Neural cell (in vitro differentiated cells): ENCODE measurements at regions not wholly inside any gene's neighbourhood (a gene's known extent, or its start where the extent isn't known, plus 50 kb on each side); places are given as distances from the start of the nearest gene placed in this dataset.
"Not testable (repeated sequence)": the region's sequence is repeated elsewhere in the genome, so short reads cannot be mapped to it uniquely, and the experiment has no call there.

Experiments used
- H2AFZ ChIP-seq: fragments of 200-600, 300-800 bp; sonication (generic), shearing (Covaris generic); 2 replicates; pipeline ENCODE4 v1.6.0; 2014; ENCODE audit warnings: low read depth, mild to moderate bottlenecking, antibody characterized with exemption, low read length, moderate library complexity
- H3F3A ChIP-seq: fragments of 200-600 bp; shearing (Covaris generic); 2 replicates; pipeline ENCODE4 v1.6.1; 2016; ENCODE audit warnings: mild to moderate bottlenecking, moderate library complexity, mixed read lengths, antibody characterized with exemption, low read length; ENCODE audit not compliant: insufficient read depth, poor library complexity, severe bottlenecking
- H3K27ac ChIP-seq: fragments of 200-600, 300-800 bp; sonication (generic), shearing (Covaris generic); 2 replicates; pipeline ENCODE4 v1.5.1; 2014; ENCODE audit warnings: mild to moderate bottlenecking, low read length, moderate library complexity
- H3K27me3 ChIP-seq: fragments of 300-800, 200-600 bp; sonication (generic), shearing (Covaris generic); 2 replicates; pipeline ENCODE4 v1.6.0; 2014; ENCODE audit warnings: mild to moderate bottlenecking, low read depth, low read length, moderate library complexity; ENCODE audit not compliant: insufficient read depth
- H3K36me3 ChIP-seq: fragments of 300-800, 200-600 bp; sonication (generic), shearing (Covaris generic); 2 replicates; pipeline ENCODE4 v1.5.1; 2014; ENCODE audit warnings: mild to moderate bottlenecking, antibody characterized with exemption, low read length, moderate library complexity; ENCODE audit not compliant: insufficient read depth
- H3K4me2 ChIP-seq: fragments of 300-800, 200-600 bp; sonication (generic), shearing (Covaris generic); 2 replicates; pipeline ENCODE4 v1.6.0; 2014; ENCODE audit warnings: mild to moderate bottlenecking, low read length
- H3K4me3 ChIP-seq: fragments of 300-800, 200-600 bp; sonication (generic), shearing (Covaris generic); 2 replicates; pipeline ENCODE4 v1.5.1; 2014; ENCODE audit warnings: mild to moderate bottlenecking, low read length, moderate library complexity
- H3K79me2 ChIP-seq: fragments of 200-600 bp; shearing (Covaris generic); replicated peaks from 2 replicates; pipeline ENCODE4 v1.6.0; 2014; ENCODE audit warnings: mild to moderate bottlenecking, low read length, moderate library complexity; ENCODE audit not compliant: insufficient read depth
- H3K9ac ChIP-seq: fragments of 300-800, 200-600 bp; sonication (generic), shearing (Covaris generic); 2 replicates; pipeline ENCODE4 v1.6.1; 2016; ENCODE audit warnings: mild to moderate bottlenecking, low read length, mixed read lengths
- H3K9me2 ChIP-seq: fragments of 200-600 bp; shearing (Covaris generic); 2 replicates; pipeline ENCODE4 v1.6.1; 2016; ENCODE audit warnings: mild to moderate bottlenecking, low read length, mixed read lengths; ENCODE audit not compliant: insufficient read depth
- H3K9me3 ChIP-seq: fragments of 200-600, 300-800 bp; sonication (generic), shearing (Covaris generic); 2 replicates; pipeline ENCODE4 v1.6.1; 2016; ENCODE audit warnings: mild to moderate bottlenecking, mixed run types, low read length, moderate library complexity, mixed read lengths
- H4K20me1 ChIP-seq: fragments of 200-600 bp; shearing (Covaris generic); 2 replicates; pipeline ENCODE4 v1.6.1; 2016; ENCODE audit warnings: mild to moderate bottlenecking, mixed run types; ENCODE audit not compliant: insufficient read depth
- CTCF ChIP-seq: fragments of 450-650 bp; IDR thresholded peaks from 2 replicates; pipeline ENCODE4 v1.5.1; 2014; ENCODE audit warnings: antibody characterized with exemption, mild to moderate bottlenecking, moderate library complexity; ENCODE audit not compliant: poor library complexity, severe bottlenecking
- EP300 ChIP-seq: fragments of 450-650 bp; conservative IDR thresholded peaks from 2 replicates; pipeline ENCODE4 v1.6.1; 2014; ENCODE audit warnings: antibody characterized with exemption, mild to moderate bottlenecking, moderate library complexity; ENCODE audit not compliant: poor library complexity, severe bottlenecking
- EZH2 ChIP-seq: fragments of 200-600, 300-800 bp; shearing (Covaris generic), sonication (generic); IDR thresholded peaks from 2 replicates; pipeline ENCODE4 v1.6.1; 2014; ENCODE audit warnings: antibody characterized with exemption, low read length, borderline replicate concordance, mild to moderate bottlenecking; ENCODE audit not compliant: insufficient read depth, poor library complexity, severe bottlenecking
- MXI1 ChIP-seq: fragments of 450-650 bp; conservative IDR thresholded peaks from 2 replicates; pipeline ENCODE4 v1.6.1; 2014; ENCODE audit warnings: antibody characterized with exemption, mild to moderate bottlenecking; ENCODE audit not compliant: poor library complexity, severe bottlenecking
- POLR2AphosphoS5 ChIP-seq: IDR thresholded peaks from 2 replicates; pipeline ENCODE4 v1.6.1; 2012
- RAD21 ChIP-seq: fragments of 450-650 bp; conservative IDR thresholded peaks from 2 replicates; pipeline ENCODE4 v1.6.1; 2014; ENCODE audit warnings: antibody characterized with exemption, mild to moderate bottlenecking, moderate library complexity
- SMC3 ChIP-seq: fragments of 450-650 bp; conservative IDR thresholded peaks from 2 replicates; pipeline ENCODE4 v1.6.1; 2014; ENCODE audit warnings: antibody characterized with exemption, mild to moderate bottlenecking, moderate library complexity; ENCODE audit not compliant: poor library complexity
- TAF1 ChIP-seq: IDR thresholded peaks from 2 replicates; pipeline ENCODE4 v1.6.1; 2012; ENCODE audit warnings: low read depth
- TF ChIP-seq, protein P1 (sequence below): IDR thresholded peaks from 2 replicates; pipeline ENCODE4 v1.6.1; 2012; ENCODE audit warnings: borderline replicate concordance

GRCh38 chr2:193199322-193199721 is 1004.6 kb upstream of the TMEFF2 start:
- H3K9ac ChIP-seq, result no peak overlapping the region
- TF ChIP-seq SMC3, result no peak
- H3K9me2 ChIP-seq, result no peaks in the 10 kb centered on the region
- H4K20me1 ChIP-seq, result no peaks in the 10 kb centered on the region
- H3F3A ChIP-seq, result no peaks in the 10 kb centered on the region
- no peaks in the 10 kb centered on the region for H3K27me3 ChIP-seq
- H3K27ac ChIP-seq, result no peak overlapping the region
- H3K4me2 ChIP-seq, result no peak overlapping the region
- no peaks in the 10 kb centered on the region for H3K36me3 ChIP-seq
- no peak overlapping the region for H2AFZ ChIP-seq
- no peak overlapping the region for H3K4me3 ChIP-seq
- no peaks in the 10 kb centered on the region for H3K79me2 ChIP-seq
- H3K9me3 ChIP-seq, result no peaks in the 10 kb centered on the region

- no peak overlapping the region for H3K4me3 ChIP-seq
- no peak overlapping the region for H3K9ac ChIP-seq
- no peak overlapping the region for H3K4me2 ChIP-seq
- no peak overlapping the region for H3K27ac ChIP-seq
- TF ChIP-seq POLR2AphosphoS5 (no peak), SMC3 (no peak), EZH2 (no peak), MXI1 (no peak), RAD21 (no peak), EP300 (no peak), CTCF (no peak), TAF1 (no peak)
- TF ChIP-seq, protein P1, sequence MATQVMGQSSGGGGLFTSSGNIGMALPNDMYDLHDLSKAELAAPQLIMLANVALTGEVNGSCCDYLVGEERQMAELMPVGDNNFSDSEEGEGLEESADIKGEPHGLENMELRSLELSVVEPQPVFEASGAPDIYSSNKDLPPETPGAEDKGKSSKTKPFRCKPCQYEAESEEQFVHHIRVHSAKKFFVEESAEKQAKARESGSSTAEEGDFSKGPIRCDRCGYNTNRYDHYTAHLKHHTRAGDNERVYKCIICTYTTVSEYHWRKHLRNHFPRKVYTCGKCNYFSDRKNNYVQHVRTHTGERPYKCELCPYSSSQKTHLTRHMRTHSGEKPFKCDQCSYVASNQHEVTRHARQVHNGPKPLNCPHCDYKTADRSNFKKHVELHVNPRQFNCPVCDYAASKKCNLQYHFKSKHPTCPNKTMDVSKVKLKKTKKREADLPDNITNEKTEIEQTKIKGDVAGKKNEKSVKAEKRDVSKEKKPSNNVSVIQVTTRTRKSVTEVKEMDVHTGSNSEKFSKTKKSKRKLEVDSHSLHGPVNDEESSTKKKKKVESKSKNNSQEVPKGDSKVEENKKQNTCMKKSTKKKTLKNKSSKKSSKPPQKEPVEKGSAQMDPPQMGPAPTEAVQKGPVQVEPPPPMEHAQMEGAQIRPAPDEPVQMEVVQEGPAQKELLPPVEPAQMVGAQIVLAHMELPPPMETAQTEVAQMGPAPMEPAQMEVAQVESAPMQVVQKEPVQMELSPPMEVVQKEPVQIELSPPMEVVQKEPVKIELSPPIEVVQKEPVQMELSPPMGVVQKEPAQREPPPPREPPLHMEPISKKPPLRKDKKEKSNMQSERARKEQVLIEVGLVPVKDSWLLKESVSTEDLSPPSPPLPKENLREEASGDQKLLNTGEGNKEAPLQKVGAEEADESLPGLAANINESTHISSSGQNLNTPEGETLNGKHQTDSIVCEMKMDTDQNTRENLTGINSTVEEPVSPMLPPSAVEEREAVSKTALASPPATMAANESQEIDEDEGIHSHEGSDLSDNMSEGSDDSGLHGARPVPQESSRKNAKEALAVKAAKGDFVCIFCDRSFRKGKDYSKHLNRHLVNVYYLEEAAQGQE, result no peak
- no peaks in the 10 kb centered on the region for H3F3A ChIP-seq
- H3K36me3 ChIP-seq, result no peaks in the 10 kb centered on the region
- no peak overlapping the region for H2AFZ ChIP-seq
- no peaks in the 10 kb centered on the region for H4K20me1 ChIP-seq
- no peaks in the 10 kb centered on the region for H3K9me2 ChIP-seq
- H3K9me3 ChIP-seq, result no peaks in the 10 kb centered on the region
- no peaks in the 10 kb centered on the region for H3K79me2 ChIP-seq
- no peaks in the 10 kb centered on the region for H3K27me3 ChIP-seq
These were observed 993.1 kb upstream of the TMEFF2 start for GRCh38 chr2:193187816-193188215.

DNA sequence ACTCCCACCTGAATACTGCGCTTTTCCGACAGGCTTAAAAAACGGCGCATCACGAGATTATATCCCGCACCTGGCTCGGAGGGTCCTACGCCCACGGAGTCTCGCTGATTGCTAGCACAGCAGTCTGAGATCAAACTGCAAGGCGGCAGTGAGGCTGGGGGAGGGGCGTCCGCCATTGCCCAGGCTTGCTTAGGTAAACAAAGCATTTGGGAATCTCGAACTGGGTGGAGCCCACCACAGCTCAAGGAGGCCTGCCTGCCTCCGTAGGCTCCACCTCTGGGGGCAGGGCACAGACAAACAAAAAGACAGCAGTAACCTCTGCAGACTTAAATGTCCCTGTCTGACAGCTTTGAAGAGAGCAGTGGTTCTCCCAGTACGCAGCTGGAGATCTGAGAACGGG is 976.2 kb upstream of the TMEFF2 start:
- not testable (repeated sequence) for H3K9me2 ChIP-seq, H2AFZ ChIP-seq, H3K9me3 ChIP-seq, H3K27me3 ChIP-seq, H3K4me2 ChIP-seq, H4K20me1 ChIP-seq, H3K9ac ChIP-seq, H3K79me2 ChIP-seq, H3K36me3 ChIP-seq, H3K4me3 ChIP-seq, H3K27ac ChIP-seq, H3F3A ChIP-seq
